Astrocyte (in vitro differentiated cells and primary cell): ENCODE measurements at regions not wholly inside any gene's neighbourhood (a gene's known extent, or its start where the extent isn't known, plus 50 kb on each side); places are given as distances from the start of the nearest gene placed in this dataset.
A peak's percentile ranks its signal among the peaks of the same experiment; 100 is the strongest.

ENCODE experiments used
- DNase-seq: peaks from one replicate; pipeline ENCODE4 v3.0.0-alpha.2; 2010; ENCODE audit warnings: low read depth
- FAIRE-seq: peaks from 2 replicates; lab custom pipeline; 2011; peaks lifted over from hg19 to GRCh38; lab: Jason Lieb, UNC
- H2AFZ ChIP-seq: 2 replicates; pipeline ENCODE4 v1.6.0; 2012; ENCODE audit warnings: low read depth, low read length, inconsistent platforms
- H3K27ac ChIP-seq: 2 replicates; pipeline ENCODE4 v1.5.1; 2011; ENCODE audit warnings: low read depth, low read length, inconsistent platforms
- H3K27me3 ChIP-seq: 2 replicates; pipeline ENCODE4 v1.6.0; 2011; ENCODE audit warnings: low read length, inconsistent platforms; ENCODE audit not compliant: insufficient read depth
- H3K36me3 ChIP-seq: 2 replicates; pipeline ENCODE4 v1.5.1; 2011; ENCODE audit warnings: low read length, inconsistent platforms; ENCODE audit not compliant: insufficient read depth
- H3K4me1 ChIP-seq: 2 replicates; pipeline ENCODE4 v1.5.1; 2011; ENCODE audit warnings: low read length, inconsistent platforms; ENCODE audit not compliant: insufficient read depth
- H3K4me2 ChIP-seq: 2 replicates; pipeline ENCODE4 v1.6.0; 2012; ENCODE audit warnings: low read length, inconsistent platforms
- H3K4me3 ChIP-seq: 2 replicates; pipeline ENCODE4 v1.5.1; 2011; ENCODE audit warnings: low read depth, mild to moderate bottlenecking, low read length, inconsistent platforms; ENCODE audit not compliant: insufficient read depth
- H3K79me2 ChIP-seq: 2 replicates; pipeline ENCODE4 v1.6.0; 2012; ENCODE audit warnings: mild to moderate bottlenecking, low read length, inconsistent platforms; ENCODE audit not compliant: insufficient read depth
- H3K9ac ChIP-seq: 2 replicates; pipeline ENCODE4 v1.6.0; 2012; ENCODE audit warnings: mild to moderate bottlenecking, low read length, inconsistent platforms
- H3K9me3 ChIP-seq: 2 replicates; pipeline ENCODE4 v1.5.1; 2012; ENCODE audit warnings: low read depth, mild to moderate bottlenecking, low read length, inconsistent platforms; ENCODE audit not compliant: insufficient read depth
- H4K20me1 ChIP-seq: 2 replicates; pipeline ENCODE4 v1.6.0; 2012; ENCODE audit warnings: low read length, inconsistent platforms; ENCODE audit not compliant: insufficient read depth
- H3K27ac Mint-ChIP-seq: one replicate; pipeline ENCODE4 v1.8.0; 2021; ENCODE audit warnings: mild to moderate bottlenecking, mixed read lengths; ENCODE audit not compliant: unreplicated experiment
- H3K27me3 Mint-ChIP-seq: one replicate; pipeline ENCODE4 v1.8.0; 2021; ENCODE audit warnings: low read depth, mixed read lengths; ENCODE audit not compliant: unreplicated experiment
- H3K36me3 Mint-ChIP-seq: one replicate; pipeline ENCODE4 v1.8.0; 2021; ENCODE audit warnings: low read depth, mixed read lengths; ENCODE audit not compliant: unreplicated experiment
- H3K4me1 Mint-ChIP-seq: one replicate; pipeline ENCODE4 v1.8.0; 2021; ENCODE audit warnings: low read depth, mixed read lengths; ENCODE audit not compliant: unreplicated experiment
- H3K4me3 Mint-ChIP-seq: one replicate; pipeline ENCODE4 v1.8.0; 2021; ENCODE audit warnings: mild to moderate bottlenecking, moderate library complexity, mixed read lengths; ENCODE audit not compliant: unreplicated experiment
- H3K9me3 Mint-ChIP-seq: one replicate; pipeline ENCODE4 v1.8.0; 2021; ENCODE audit warnings: mild to moderate bottlenecking, mixed read lengths; ENCODE audit not compliant: unreplicated experiment
- CTCF ChIP-seq: IDR thresholded peaks from 2 replicates; pipeline ENCODE4 v1.5.1; 2011; ENCODE audit warnings: low read depth, mild to moderate bottlenecking, inconsistent platforms, low read length, moderate library complexity; ENCODE audit not compliant: insufficient read depth
- EZH2 ChIP-seq: IDR thresholded peaks from 2 replicates; pipeline ENCODE4 v1.6.1; 2012; ENCODE audit warnings: mild to moderate bottlenecking, low read length, inconsistent platforms; ENCODE audit not compliant: insufficient read depth

DNA sequence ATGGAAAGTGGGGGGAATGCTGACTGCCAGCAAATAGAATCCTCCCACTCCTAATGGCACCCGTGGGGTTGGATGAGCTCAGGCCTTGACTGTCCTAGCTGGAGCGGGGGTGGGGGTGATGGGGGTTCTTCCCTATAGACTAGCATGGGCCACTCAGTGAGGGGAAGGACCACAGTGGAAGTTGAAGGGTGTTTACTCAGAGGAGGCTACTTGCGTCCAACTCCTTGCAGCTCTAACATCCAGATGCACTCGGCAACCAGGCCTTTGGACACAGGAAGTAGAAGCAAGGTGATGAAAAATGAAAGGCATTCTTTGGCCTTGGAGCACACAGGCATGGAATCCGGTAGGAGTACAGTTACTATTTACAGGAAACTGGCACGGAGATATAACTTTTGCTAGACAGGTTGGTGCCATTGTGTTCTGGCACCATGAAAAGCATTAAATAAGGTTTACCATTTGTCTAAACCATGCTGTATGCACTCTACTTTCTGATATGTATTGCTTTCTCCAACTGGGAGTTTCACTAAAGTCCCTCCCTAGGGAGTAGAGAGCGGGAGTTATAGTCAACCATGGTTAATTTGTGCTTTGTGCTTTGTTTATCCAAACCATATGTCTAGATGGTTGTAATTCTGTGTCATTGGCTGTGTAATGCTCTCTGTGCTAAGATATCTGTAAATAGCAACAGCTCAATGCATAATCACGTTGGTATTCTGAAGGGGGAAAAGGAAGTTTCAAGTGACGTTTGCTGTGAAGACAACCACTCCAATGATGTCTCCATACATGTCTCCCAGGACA is 125.3 kb downstream of the TSHZ3 start:
- peak; percentile 93 for FAIRE-seq
- Histone ChIP-seq H3K4me1 (peaks cover 7% of the 10 kb centered on the region), H3K4me2 (peak overlapping the region; percentile 69), H3K79me2 (no peaks in the 10 kb centered on the region), H3K9ac (peak overlapping the region; percentile 57), H3K4me3 (no peak overlapping the region), H3K27me3 (no peaks in the 10 kb centered on the region), H3K27ac (peak overlapping the region; percentile 92), H3K9me3 (no peaks in the 10 kb centered on the region), H4K20me1 (no peaks in the 10 kb centered on the region), H3K36me3 (no peaks in the 10 kb centered on the region), H2AFZ (peak overlapping the region; percentile 34)
- peak; percentile 92 for DNase-seq
- H3K27me3 Mint-ChIP-seq, result peaks cover 8% of the 10 kb centered on the region
- peaks cover 2% of the 10 kb centered on the region for H3K36me3 Mint-ChIP-seq
- peak overlapping the region; percentile 22 for H3K27ac Mint-ChIP-seq
- peak overlapping the region; percentile 27 for H3K4me3 Mint-ChIP-seq
- peaks cover 3% of the 10 kb centered on the region for H3K9me3 Mint-ChIP-seq
- peaks cover 8% of the 10 kb centered on the region for H3K4me1 Mint-ChIP-seq
- no peak for TF ChIP-seq EZH2
- no peak for TF ChIP-seq CTCF

- H3K36me3 ChIP-seq, result no peaks in the 10 kb centered on the region
- no peak overlapping the region for H3K27ac ChIP-seq
- H3K27ac Mint-ChIP-seq, result no peak overlapping the region
- no peaks in the 10 kb centered on the region for H3K9me3 ChIP-seq
- TF ChIP-seq CTCF (no peak), EZH2 (no peak)
- no peak overlapping the region for H3K4me2 ChIP-seq
- peaks cover 8% of the 10 kb centered on the region for H3K4me1 Mint-ChIP-seq
- H3K27me3 Mint-ChIP-seq, result no peaks in the 10 kb centered on the region
- no peak overlapping the region for H3K4me3 ChIP-seq
- peak; percentile 52 for FAIRE-seq
- H3K9me3 Mint-ChIP-seq, result no peaks in the 10 kb centered on the region
- DNase-seq, result no peak
- H3K9ac ChIP-seq, result no peak overlapping the region
- H3K4me3 Mint-ChIP-seq, result no peak overlapping the region
- no peaks in the 10 kb centered on the region for H3K27me3 ChIP-seq
- H3K4me1 ChIP-seq, result peaks cover 7% of the 10 kb centered on the region
- no peaks in the 10 kb centered on the region for H4K20me1 ChIP-seq
- no peaks in the 10 kb centered on the region for H3K79me2 ChIP-seq
- no peak overlapping the region for H2AFZ ChIP-seq
- H3K36me3 Mint-ChIP-seq, result no peaks in the 10 kb centered on the region
Observed at GRCh38 chr19:31220540-31220939, 128.7 kb downstream of the TSHZ3 start.

- H3K27me3 Mint-ChIP-seq, result no peaks in the 10 kb centered on the region
- H3K36me3 Mint-ChIP-seq, result peaks cover 2% of the 10 kb centered on the region
- Histone ChIP-seq H3K27me3 (no peaks in the 10 kb centered on the region), H3K4me3 (no peak overlapping the region), H3K9me3 (no peaks in the 10 kb centered on the region), H3K36me3 (no peaks in the 10 kb centered on the region), H3K4me2 (peak overlapping the region; percentile 42), H2AFZ (no peak overlapping the region), H3K27ac (peak overlapping the region; percentile 95), H3K4me1 (peaks cover 11% of the 10 kb centered on the region), H3K9ac (peak overlapping the region; percentile 66), H3K79me2 (no peaks in the 10 kb centered on the region), H4K20me1 (no peaks in the 10 kb centered on the region)
- TF ChIP-seq CTCF, result no peak
- no peak for TF ChIP-seq EZH2
- DNase-seq (peak; percentile 36), FAIRE-seq (no peak)
- peak overlapping the region; percentile 99 for H3K27ac Mint-ChIP-seq
- H3K4me1 Mint-ChIP-seq, result peaks cover 13% of the 10 kb centered on the region
- no peak overlapping the region for H3K4me3 Mint-ChIP-seq
- peaks cover 2% of the 10 kb centered on the region for H3K9me3 Mint-ChIP-seq
Observed at GRCh38 chr19:31214997-31215396, 134.2 kb downstream of the TSHZ3 start.
